Stimulated activated CD8-positive, alpha-beta memory T cell treated with anti-CD3 and anti-CD28 coated beads, Interleukin-7, amount 100 ng/mL, for 48 hours (primary cell): ENCODE measurements at regions not wholly inside any gene's neighbourhood (a gene's known extent, or its start where the extent isn't known, plus 50 kb on each side); places are given as distances from the start of the nearest gene placed in this dataset.
"Not testable (repeated sequence)": the region's sequence is repeated elsewhere in the genome, so short reads cannot be mapped to it uniquely, and the experiment has no call there.

ENCODE experiments used
- DNase-seq, 2 donors: peaks; one replicate each; pipeline ENCODE4 v3.0.0-alpha.2; 2020; ENCODE audit warnings: low read depth in 1 of 2; ENCODE audit errors: extremely low read depth in 1 of 2

DNA sequence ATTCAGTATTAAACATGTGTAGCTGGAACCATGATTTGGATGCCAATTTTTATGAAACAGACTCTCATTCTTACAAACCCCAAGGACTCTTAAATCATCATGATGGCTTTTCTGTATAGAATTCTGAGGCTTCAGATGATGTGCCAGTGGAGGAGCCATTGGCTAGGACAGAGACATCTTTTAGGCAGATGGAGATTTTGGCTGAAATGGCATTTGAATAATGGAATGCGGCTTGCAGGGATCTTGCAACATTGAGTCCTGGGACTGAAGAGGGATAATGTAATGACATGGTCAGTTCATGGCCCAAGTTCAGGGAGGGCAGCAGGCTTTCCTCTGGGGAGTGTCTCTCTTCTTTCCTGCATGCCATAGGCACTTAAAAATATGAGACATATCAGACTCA is 172.4 kb downstream of the ABCA8 start:
- no peak for DNase-seq

DNA sequence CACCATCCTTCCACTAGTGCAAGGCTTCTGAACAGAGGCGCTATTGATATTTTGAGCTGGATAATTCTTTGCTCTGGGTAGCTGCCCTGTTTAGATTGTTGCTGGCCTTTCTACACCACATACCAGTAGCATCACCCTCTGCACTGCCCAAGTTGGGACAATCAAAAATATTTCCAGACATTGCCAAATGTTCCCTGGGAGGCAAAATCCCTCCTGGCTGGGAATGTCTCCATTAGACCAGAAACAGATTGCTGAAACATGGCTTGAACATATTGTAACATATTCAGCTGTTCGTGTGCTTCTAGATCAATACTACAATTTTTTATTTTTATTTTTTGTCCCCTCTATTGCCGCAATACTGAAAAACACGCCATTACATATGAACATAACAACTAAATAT is 174.6 kb downstream of the ABCA8 start:
- DNase-seq, result no peak

DNA sequence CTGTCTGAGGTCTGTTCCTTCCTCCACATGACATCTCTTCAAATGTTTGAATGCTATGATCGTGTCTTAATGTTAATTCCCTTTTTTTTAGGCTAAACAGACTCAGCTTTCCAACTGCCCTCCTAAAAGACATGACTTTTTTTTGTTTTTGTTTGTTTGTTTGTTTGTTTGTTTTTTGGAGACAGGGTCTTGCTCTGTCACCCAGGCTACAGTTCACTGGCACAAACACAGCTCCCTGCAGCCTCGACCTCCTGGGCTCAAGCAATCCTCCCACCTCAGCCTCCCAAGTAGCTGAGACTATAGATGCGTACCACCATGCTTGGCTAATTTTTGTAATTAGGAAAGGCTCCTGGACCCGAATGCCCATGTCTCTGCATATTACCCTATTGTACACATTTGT is 176.5 kb downstream of the ABCA8 start:
- no peak for DNase-seq

DNA sequence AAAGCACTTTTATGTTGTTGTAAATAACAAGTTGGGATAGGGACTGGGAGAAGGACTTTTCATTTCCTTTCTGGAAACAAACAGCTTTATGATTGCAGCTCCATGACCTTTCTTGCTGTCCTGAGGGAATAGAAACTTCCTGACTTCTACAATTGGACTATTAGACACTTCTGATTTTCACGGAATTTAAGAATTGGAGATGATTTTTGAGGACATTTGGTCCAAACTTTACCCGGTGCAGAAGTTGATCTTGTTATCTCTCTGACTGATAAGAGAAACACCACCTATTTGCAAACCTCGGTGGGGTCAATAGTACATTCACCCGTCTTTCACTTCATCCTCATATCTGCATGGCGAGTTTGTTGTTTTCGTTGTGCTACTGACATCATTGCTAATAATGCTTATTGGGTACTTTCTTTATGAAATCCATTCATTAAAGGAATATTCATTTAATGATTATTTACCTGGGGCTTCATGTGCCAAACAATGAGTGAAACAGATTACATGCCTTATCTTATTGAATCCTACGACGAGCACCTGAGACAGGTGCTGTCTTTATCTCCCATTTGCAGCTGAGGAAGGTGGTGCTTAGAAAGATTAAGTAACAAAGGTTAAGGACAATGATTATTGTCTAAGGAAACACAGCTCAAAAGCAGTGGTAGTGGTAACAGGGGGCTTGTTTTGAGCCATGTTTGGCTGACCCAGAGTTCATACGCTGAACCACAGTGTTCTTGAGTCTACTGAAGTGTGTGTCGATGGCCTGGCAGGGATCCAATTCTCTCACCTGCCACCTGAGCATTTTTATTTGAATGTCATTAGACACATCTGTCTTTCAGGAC is 176.9 kb upstream of the FAM20A start:
- no peak for DNase-seq

DNA sequence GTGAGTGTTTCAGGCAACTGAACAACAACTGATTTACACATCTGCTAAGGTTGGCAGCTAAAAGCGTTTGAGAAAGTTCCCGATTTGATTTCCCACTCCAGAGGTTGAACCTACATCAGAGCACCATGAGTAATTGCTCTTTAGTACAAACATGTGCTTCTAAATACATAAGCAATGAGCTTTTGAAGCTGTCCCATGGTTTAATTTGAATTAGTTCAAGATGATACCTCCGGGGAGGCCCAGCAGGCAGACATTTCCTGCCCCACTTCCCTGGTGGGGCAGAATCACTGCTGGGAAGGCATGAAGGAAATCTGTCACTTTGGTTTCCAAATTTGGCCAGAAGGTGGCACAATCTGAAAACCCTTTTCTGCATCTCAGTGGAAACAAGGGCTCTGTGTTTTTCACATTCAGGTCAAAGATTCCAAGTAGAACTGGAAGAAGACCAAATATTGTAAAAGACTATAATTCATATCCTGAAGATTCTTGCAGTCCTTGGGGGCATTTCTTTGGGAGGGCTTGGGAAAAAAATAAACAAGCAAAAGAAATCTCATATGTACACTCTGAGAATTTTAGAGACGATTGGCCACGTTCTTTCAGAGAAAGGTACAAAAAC is 176.2 kb upstream of the FAM20A start:
- no peak for DNase-seq

DNA sequence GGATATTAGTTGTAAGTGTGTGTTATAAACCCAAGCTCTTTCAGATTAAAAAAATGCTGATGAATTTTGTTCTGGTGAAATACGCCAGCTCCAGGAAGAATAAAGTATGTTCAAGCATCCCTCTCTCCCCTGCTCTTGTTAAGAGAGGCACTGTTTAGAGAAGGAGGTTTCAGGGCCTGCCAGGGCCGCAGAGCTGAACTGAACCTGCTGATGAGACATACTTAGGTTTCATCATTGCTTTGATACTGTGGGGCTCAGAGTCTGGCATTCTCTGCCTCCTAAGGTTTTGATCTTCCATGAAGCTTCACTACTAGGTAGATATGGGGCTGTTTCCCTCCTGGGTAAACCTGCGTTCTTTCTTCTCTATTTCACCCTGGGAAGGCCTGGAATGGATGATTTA is 175.3 kb upstream of the FAM20A start:
- DNase-seq, result no peak

DNA sequence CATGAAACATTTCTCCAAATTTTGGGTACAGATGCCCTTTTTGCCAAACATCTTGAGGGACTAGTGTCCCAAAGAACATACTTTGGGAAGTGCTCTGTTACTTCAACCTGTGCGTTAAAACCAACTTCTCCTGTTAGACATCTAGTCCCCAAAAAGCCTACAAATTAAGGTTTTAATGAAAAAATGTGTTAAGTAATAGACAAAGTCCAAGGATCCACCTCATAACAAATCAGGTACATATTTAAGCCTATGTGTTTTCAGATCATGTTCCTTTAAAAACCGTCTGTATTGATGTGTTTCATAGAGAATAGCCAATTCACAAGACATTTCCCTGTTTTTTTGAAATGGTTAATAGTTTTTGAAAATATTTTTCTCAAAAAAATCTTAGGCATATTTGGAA is 174.8 kb upstream of the FAM20A start:
- no peak for DNase-seq

DNA sequence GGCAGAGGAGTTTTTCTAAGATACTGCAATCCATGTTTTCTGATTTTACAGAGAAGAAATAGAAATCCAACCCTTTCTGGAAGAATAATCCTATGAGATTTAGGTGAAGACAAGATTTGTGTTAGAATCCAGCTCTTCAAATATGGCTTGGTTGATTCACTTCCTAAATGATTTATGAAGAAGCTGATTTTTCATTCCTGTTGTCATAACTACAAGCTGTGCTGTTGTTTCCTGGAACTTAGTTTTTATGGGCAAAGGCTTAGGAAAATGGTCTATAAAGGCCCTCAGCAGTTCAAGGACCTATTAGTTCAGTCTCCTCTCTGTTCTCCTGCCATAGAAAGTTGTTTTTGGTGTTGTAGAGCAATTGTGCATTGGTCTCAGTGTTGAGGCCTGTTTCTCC is 174.2 kb upstream of the FAM20A start:
- DNase-seq, result no peak

DNA sequence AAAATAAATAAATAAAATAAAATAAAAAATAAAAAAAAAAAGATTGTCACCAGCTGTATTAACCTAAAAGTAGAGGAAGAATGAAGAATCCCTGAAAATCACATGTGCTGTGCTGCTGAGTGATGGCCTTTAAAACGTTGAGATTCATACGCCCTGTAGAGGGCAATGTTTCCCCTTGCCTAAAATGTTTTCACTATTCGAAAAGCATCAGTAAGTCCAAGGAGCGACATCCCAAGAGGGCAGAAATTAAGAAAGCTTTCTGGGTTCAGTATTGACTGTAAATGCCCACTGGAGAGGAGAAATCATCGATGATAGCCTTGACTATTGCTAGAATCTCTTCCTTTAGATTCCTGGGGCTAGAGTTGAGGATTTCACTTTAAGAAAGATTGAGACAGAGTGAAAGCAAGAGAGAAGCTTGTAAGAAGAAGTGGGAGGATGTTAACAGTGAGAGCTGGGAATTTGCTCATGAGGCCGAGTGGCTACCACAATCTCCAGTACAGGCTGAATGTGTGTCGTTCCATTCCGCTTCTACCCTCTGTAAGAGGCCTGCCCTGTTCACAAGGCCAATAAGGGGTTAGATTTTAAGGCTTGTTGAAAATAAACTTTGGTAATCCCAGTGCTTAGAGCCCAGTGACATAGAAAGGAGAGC is 170.8 kb upstream of the FAM20A start:
- no peak for DNase-seq

DNA sequence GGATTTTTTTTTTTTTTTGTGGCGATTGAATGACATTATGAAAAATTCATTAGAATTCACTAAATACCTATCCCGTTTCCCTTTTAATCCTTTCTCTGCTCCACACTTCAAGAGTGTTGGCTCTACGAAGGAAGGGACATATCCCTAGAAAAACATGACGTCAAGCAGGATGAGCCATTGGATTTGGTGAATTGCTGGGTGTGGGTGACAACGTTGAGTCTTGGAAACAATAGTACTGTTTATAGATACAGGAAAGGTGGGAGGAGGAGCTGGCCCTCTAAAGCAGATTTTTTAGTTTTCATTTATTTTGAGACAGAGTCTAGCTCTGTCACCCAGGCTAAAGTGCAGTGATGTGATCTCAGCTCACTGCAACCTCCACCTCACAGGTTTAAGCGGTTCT is 167.6 kb upstream of the FAM20A start:
- no peak for DNase-seq

DNA sequence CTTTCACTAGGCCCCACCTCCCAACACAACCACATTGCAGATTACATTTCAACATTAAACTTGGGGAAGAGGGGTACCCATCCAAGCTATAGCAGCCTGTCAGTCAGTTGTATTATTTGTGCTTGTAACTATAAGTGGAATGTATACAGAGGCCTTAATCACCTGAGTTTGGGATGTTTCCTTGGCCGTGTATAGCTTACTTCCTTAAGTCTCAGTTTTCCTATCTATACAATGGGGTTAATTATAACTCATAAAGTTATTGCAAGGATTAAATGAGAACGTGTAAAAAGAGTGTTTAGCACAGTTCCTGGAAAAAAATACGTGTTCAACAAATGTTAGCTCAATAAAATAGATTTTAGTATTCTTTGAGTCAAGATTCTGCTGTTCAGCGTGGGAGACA is 165.5 kb upstream of the FAM20A start:
- DNase-seq, result no peak

DNA sequence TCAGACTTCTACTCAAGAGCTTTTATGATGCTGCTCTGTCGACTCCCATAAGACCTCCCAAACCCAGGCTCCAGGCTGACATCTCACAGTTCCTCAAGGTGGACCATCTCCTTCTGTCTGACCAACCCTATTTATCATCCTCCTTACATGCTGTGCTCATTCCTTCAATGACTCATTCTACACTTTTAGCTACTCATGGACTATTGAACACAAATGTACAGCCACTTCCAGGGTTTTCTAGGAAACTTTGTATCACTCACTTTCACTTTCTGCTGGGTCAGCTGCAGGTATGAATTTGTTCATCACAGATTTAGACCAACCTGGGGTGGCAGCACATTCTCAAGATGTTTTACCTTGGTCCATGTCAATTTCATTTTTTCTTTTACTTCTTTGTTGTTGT is 162.4 kb upstream of the FAM20A start:
- DNase-seq, result no peak

DNA sequence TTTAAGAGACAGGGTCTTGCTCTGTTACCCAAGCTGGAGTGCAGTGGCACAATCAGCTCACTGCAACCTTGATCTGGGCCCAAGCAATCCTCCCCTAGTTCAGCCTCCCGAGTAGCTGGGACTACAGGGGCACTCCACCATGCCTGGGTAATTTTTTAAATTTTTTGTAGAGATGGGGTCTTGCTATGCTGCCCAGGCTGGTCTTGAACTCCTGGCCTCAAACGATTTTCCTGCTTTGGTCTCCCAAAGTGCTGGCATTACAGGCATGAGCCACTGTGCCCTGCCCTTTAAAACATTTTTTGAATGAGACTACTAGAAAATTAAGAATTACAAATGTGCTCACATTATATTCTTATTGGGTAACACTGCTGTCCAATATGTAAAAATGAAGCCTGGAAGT is 161.7 kb upstream of the FAM20A start:
- no peak for DNase-seq

DNA sequence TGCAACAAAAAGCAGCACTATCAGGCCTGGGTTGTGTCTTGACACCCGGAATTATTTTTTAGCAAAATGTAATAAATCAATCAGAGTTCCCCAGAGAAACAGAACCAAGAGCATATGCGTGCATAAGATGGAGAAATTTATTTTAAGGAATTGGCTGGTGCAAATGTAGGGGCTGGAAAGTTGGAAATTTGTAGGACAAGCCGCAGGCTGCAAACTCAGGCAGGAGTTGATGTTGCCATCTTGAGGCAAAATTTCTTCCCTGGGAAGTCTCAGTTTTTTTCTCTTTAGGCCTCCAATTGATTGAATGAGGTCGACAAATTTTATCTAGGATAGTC is 158.9 kb upstream of the FAM20A start:
- DNase-seq, result no peak

DNA sequence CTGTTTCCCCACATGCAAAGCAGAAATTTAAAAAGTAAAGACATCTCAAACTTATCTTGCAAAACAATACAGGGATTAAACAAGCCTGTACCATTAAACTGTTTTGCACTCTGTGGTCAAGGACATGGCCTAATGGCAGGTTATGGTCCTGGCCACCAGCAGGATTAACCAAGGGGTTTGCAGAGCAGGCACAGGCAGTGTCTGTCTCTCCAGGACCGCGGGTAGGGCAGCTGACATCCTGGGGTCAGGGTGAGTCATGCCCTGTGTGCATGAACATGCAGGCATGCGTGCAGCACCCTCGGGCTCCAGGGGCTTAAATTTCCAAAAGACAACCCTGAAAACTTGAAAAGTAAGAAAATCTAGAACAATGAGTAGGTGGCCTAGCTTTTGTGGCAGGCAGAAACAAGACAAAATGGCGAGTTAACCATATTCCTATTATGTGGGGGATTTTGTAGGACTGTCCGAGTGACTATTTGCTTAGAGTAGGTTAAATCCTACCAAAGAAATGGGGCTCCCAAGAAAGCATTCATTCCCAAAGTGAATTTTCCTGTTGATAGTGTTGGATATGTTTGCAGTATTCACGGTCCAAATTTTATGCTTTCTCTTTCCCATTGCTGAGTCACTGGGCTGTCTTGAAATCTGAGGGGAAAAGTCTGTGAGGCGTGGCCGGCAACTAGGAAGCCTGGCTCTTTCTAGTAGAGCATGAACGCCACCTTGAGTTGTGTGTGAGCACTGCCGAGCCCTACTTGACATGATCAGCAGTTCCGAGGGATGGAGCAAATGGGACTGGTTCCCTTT is 158.4 kb upstream of the FAM20A start:
- DNase-seq, result peak in 1 of 2 donors; percentile 41

DNA sequence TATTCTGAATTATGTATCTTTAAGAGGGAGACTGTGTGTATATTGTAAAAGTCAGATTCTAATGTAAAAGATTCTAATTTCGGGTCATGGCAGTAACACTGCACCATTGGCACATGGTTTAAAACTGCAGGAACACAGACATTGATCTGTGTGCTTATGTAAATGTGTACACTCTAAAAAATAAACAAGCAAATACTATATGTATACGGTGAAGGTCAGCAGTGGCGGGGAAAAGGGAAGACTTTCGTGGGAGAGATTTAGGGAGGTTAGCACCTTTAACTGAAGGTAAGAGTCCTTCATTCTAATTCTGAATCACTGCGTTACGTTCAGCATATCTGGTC is 157.8 kb upstream of the FAM20A start:
- DNase-seq, result no peak

DNA sequence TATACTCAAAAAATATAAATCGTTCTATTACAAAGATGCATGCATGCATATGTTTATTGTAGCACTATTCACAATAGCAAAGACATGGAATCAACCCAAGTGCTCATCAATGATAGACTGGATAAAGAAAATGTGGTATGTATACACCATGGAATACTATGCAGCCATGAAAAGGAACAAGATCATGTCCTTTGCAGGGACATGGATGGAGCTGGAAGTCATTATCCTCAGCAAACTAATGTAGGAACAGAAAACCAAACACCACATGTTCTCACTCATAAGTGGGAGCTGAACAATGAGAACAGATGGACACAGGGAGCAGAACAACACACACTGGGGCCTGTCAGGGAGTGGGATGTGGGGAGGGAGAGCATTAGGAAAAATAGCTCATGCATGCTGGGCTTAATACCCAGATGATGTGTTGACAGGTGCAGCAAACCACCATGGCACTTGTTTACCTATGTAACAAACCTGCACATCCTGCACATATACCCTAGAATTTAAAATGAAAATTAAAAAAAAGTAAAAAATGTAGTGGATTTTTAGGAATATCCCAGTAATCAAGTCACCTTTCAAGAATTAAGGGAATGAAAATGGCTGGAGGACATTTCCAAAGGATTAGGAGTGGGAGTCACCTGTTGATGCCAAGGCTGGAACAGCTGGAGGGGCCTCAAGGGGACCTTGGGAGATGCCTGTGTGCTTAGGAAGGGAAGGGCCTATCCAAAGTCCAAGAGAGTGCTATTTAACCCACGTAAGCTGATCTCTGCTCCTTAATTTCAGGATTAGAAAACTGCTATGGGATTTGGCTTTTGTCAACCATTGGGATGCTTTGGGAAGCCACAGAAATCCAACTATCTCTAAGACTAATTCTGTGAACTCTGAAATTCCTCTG is 156.9 kb upstream of the FAM20A start:
- not testable (repeated sequence) for DNase-seq

DNA sequence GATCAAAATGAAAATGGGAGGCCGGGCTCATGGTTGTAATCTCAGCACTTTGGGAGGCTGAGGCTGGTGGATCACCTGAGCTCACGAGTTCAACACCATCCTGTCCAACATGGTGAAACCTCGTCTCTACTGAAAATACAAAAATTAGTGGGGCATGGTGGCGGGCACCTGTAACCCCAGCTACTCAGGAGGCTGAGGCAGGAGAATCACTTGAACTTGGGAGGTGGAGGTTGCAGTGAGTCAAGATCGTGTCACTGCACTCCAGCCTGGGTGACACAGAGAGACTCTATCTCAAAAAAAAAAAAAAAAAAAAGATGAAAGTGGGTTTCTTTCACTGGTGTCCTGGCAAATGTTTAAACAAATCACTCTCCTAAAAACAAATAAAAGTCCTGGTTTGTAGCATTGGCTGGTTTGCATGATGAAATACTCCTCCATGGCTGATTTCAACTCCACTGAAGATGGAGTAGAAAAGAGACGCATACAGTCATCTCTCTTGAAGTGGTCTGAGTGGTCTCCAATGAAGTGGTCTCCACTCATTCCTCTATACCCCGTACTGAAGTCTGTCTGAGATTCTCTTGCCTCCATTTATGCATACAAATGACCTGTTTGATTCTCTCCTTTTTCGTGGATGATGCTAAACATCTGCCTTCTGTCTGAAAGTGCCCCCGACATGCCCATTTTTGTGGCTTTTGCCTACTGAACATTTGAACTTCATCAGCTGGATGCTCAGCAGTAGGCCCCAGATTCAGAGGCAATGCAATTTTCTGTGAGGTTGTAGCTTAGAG is 153.0 kb upstream of the FAM20A start:
- DNase-seq, result no peak

DNA sequence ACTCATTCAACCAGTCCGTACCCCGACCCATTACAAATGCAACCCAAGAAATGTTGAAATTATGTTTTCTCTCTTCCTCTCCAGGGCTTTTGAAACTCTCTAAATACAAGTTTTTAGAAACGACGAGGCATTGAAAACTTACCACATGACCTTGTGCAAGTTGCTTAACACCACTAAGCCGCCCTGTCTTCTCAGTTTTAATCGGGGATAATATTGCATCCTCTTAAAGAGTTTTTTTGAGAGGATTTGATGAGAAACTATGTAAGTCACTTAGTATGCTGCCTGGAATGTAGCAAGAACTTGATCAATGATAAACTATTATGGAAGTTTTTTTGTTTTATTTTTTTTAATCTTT is 149.0 kb upstream of the FAM20A start:
- DNase-seq, result no peak
